ENCODE measurements at regions not wholly inside any gene's neighbourhood (a gene's known extent, or its start where the extent isn't known, plus 50 kb on each side); places are given as distances from the start of the nearest gene placed in this dataset.

GRCh38 chr10:8128511-8128910 lies 74.0 kb downstream of the GATA3 start:
- TF ChIP-seq CTCF (IDR thresholded peaks at IDR 0.05) = no peak
- TF ChIP-seq POLR2A (IDR thresholded peaks at IDR 0.05) = no peak

Data from esophagus squamous epithelium (tissue), 4 donors.